Gastrocnemius medialis (tissue), 4 donors: ENCODE measurements at regions not wholly inside any gene's neighbourhood (a gene's known extent, or its start where the extent isn't known, plus 50 kb on each side); places are given as distances from the start of the nearest gene placed in this dataset.

Source experiments
- CTCF ChIP-seq, 5 experiments: fragments of 450-650 bp in 3 of 5; fragments of 200-600 bp in 2 of 5; sonication (generic) in 2 of 5; IDR thresholded peaks in 4 of 5; conservative IDR thresholded peaks in 1 of 5; 1 replicate in 4 of 5; 2 replicates in 1 of 5; pipeline ENCODE4 v1.5.1; 2016 to 2019; ENCODE audit warnings: antibody characterized with exemption in 5 of 5, mild to moderate bottlenecking in 3 of 5, moderate library complexity in 3 of 5
- POLR2A ChIP-seq, 2 donors: fragments of 450-650 bp; IDR thresholded peaks; one replicate each; pipeline ENCODE4 v1.6.1; 2017; ENCODE audit warnings: antibody characterized with exemption in 2 of 2, mild to moderate bottlenecking in 2 of 2, moderate library complexity in 2 of 2

- no peak for TF ChIP-seq POLR2A (IDR thresholded peaks at IDR 0.05)
- no peak for TF ChIP-seq CTCF (IDR thresholded peaks at IDR 0.05 in 4 of 5, conservative IDR thresholded peaks at IDR 0.05 in 1 of 5)
Observed at GRCh38 chr12:75954041-75954440, 77.5 kb downstream of the PHLDA1 start.
